ENCODE measurements at regions not wholly inside any gene's neighbourhood (a gene's known extent, or its start where the extent isn't known, plus 50 kb on each side); places are given as distances from the start of the nearest gene placed in this dataset.

DNA sequence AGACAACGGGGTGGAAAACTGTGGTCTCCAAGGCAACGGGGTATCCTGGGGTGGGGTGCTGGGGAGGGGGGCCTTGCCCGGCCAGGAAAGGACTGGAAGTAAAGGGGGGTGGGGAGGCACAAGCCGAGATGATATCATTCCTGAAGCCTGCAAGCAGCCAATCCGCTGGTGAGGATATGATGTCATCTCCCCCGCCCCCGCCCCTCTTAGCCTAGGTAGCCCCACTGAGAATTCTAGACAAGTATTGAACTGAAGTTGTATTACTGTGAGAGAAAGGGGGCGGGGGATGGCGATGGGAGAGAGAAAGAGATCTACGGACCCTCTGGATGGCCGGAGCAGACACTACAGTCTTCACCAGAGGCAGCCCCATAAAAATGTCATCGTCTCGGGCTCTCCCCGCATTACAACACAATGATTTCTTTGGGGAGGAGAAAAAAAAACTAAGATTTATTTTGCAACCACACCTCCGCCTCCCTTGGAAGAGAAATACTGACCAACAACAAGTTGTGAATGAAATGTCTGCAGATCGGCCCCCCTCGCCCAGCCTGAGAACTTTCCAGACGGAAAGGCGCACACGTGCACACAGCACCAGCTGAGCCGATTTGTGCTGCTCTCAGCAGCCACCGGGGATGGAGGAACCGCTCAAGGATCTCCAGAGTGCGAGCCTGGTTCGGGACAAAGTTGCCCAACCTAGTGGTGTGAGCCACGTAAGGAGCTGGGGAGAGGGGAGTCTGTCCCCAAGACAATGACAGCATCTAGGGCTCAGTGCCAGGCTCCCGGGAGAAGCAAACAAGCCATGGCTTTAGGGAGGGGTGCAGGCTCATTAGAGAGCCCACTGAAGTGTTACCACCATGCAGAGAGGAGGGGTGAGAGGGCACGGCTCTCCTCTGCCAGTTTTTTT lies 222.1 kb downstream of the SOX9 start:
- DNase-seq (ENCODE audit: low spot score): no peak

DNA sequence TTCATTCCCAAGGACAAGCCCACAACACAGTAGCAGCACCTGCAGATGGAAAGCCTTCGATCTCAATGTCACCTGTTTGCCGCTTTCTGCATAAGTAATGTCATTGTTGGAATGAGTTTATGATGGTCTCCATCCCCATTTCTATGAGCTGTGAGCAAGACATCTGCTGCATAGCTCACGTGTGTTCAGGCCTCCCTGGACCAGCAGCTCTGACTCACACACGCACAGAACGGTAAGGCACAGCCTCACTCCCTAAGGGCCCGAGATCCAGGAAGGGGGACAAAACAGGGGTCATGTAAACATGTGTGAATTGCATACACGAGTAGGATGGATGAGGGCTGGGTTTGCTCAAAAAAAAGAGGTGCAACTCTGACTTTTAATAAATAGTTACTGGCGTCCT lies 223.1 kb downstream of the SOX9 start:
- DNase-seq (ENCODE audit: low spot score): no peak

DNA sequence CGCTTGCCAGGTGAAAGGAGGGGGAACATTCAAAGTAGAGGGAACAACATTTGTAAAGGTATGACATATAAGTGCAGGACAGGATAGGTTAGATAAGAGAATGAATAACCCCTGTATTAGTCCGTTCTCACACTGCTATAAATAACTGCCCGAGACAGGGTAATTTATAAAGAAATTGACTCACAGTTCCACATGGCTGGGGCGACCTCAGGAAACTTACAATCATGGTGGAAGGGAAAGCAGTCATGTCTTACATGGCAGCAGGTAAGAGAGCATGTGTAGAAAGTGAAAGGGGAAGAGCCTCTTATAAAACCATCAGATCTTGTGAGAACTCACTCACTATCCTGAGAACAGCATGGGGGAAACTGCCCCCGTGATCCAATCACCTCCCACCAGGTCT lies 223.8 kb downstream of the SOX9 start:
- DNase-seq (ENCODE audit: low spot score): no peak

DNA sequence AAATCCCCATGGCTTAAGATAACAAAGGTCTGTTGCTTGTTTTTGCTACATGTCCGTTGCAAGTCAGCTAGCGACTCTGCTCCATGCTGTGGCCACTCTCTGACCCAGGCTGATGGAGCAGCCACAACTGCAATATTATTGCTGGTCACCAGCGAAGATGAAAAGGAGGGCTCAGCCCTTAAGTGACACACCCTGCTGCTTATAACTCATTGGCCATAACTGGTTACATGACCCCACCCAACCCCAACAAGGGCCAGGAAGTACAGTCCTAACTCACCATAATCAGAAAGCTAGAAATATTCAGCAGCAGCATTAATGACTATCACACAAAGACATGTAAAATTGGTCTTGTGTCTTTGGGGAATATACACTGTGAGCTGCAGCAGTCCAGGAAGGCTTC lies 224.3 kb downstream of the SOX9 start:
- DNase-seq (ENCODE audit: low spot score): no peak

- DNase-seq (ENCODE audit: low spot score): no peak
Observed at GRCh38 chr17:72345536-72345935, 224.7 kb downstream of the SOX9 start.

DNA sequence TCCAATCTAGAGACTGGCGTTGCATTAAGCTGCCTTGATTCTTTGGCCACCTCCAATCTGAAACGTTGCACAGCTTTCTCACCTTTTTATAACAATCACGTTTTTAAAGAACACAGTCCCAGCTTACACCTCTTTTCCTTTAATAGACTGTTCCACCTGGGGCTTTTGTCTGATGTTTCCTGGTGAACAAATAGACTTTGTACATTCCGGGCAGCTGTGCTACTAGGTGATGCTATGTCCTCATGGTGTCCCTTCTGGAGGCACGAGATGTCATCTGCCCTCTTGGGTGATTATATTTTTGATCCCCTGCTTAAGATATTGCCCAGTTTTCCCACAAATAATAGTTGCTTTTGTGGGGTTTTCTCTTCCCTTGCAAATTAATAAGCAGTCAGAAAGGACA lies 225.5 kb downstream of the SOX9 start:
- DNase-seq (ENCODE audit: low spot score): peak; percentile 33

- DNase-seq (ENCODE audit: low spot score): no peak
Observed at GRCh38 chr17:72349011-72349410, 228.2 kb downstream of the SOX9 start.

DNA sequence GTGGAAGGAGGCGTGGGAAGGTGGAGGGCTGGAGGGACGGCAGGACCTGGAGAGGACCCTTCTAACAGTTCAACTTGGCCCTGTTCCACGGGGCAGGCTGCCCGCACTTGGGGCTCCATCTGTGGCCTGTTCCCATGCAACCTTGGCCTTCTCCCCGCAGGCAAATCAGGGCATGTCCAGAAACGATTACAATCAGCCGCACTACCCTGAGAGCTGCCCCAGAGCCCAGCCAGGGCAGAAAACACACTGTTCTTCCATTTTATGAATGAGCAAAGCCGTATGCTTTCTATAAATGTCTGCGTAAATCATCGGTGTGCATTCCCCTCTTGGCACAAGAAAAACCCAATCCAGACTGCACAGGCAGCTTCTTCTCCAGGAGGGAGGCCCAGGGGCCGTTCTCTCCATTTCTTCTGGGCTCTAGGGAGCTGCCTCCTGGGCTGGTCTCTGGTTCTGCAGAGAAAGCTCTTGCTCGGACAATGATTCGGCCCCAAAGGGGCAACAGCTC lies 228.7 kb downstream of the SOX9 start:
- no peak for DNase-seq (ENCODE audit: low spot score)

- no peak for DNase-seq (ENCODE audit: low spot score)
Observed at GRCh38 chr17:72350073-72350472, 229.3 kb downstream of the SOX9 start.

DNA sequence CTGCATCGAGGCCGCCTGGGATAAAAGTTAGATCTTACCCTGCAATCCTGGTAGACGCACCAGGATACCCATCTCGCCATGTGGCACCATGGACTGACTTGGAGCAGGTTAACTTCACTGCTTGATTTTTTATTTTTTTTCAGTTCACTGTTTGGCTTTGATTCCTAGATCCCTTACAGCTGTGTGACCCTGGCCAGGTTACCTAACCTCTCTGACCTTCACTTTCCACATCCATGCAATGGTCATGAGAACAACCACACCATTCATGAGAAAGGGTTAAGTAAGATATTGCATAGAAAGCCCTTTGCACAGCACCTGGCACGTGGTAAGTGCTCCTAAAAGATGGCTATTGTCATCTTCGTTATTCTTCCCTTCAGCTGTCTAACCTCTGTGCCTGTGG lies 230.5 kb downstream of the SOX9 start:
- no peak for DNase-seq (ENCODE audit: low spot score)

DNA sequence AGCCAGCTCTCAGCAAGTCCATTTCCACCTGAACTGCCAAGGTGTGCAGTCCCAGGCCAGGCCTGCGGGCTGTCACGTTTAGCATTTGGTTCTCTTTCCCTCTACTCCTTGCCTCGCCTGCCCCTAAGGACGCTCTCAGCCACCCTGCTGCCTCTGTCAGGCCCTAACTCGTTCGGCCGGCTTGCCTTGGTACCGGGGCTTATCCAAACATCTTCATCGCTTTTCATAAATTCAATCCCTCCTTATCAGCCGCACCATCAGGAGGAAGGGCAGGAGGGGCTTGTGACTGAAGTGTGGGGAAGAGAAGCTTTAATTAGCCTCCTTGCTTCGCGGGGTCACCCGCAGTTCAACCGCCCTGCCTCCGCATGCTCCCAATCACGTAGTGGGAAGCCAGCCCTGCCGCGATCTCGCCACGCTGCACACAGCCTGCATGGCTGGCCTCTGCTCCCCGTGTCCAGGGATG lies 231.1 kb downstream of the SOX9 start:
- no peak for DNase-seq (ENCODE audit: low spot score)

DNA sequence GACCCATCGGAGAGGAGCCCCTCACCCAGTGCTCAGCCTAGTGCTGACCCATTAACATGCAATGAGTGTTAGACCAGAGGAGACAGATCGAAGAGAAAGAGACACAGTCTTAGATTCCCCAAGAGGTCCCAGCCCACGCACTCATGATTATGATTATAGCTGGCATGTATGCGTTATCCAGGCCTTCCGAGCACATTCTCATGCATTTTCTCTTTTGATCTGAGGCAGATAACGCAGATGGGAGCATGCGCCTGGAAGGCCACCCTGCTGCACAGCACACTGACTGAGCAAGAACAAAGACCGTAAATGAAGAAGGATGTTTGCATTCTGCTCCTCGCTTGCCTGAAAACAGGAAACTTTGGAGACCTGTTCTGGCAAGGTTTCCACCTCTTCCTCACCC lies 232.7 kb downstream of the SOX9 start:
- DNase-seq (ENCODE audit: low spot score): no peak

- no peak for DNase-seq (ENCODE audit: low spot score)
Observed at GRCh38 chr17:72354071-72354470, 233.3 kb downstream of the SOX9 start.

- DNase-seq (ENCODE audit: low spot score): no peak
Observed at GRCh38 chr17:72357764-72358365, 237.0 kb downstream of the SOX9 start.

GRCh38 chr17:72358465-72358864 lies 237.6 kb downstream of the SOX9 start:
- no peak for DNase-seq (ENCODE audit: low spot score)

DNA sequence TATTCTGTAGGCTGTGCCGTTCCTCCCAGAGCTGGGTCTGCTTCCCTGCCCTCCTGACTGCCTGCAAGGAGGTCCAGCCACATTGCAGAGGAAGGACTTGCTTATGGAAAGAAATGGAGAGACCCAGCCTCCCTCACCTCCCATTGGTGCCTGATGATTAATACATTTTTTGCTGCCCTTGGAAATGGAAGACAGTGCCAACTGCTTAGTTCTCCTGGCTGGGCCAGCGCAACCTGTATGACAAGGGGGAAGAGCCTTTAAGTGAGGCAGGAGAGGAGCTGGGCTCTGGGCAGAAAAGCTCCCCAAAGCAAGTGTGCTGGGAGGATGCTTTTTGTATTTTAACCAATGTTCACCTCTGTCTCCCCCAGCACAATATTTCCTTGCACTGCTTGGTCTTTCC lies 238.5 kb downstream of the SOX9 start:
- no peak for DNase-seq (ENCODE audit: low spot score)

DNA sequence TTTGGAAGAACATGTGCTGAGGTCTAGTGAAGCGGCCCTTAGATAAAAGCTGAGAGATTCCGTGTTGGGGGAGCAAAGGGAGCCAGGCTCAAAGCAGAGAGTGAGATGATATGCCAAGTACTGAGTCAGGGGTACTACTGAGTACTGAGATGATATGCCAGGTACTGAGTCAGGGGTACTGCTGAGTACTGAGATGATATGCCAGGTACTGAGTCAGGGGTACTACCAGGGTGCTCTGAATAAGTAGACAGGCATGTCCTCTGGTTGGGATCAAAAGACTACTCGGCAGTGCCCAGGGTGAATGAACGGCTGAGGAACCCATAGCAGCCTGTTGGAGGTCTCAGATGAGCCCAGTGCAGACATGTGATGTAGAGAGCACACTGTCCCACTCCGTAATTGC lies 239.0 kb downstream of the SOX9 start:
- DNase-seq (ENCODE audit: low spot score): no peak

GRCh38 chr17:72360386-72360940 lies 239.6 kb downstream of the SOX9 start:
- no peak for DNase-seq (ENCODE audit: low spot score)

DNA sequence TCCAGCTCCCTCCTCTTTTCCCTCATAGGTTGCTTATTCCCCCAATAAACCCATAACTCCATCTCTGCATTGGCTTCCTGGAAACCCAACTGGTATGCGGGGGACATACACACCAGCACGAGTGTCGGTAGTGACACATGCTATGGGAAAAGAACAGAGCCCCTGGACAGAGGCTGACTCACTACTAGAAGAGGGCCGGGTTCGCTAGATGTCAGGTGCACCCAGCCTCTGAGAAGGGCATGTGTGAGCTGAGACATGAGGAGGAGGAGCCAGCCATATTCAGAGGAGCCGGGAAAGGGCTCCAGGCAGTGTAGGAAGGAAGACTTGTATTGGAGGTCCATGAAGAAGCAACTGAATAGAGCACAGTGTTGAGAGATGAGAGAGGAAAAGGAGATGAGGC lies 241.1 kb downstream of the SOX9 start:
- no peak for DNase-seq (ENCODE audit: low spot score)

DNA sequence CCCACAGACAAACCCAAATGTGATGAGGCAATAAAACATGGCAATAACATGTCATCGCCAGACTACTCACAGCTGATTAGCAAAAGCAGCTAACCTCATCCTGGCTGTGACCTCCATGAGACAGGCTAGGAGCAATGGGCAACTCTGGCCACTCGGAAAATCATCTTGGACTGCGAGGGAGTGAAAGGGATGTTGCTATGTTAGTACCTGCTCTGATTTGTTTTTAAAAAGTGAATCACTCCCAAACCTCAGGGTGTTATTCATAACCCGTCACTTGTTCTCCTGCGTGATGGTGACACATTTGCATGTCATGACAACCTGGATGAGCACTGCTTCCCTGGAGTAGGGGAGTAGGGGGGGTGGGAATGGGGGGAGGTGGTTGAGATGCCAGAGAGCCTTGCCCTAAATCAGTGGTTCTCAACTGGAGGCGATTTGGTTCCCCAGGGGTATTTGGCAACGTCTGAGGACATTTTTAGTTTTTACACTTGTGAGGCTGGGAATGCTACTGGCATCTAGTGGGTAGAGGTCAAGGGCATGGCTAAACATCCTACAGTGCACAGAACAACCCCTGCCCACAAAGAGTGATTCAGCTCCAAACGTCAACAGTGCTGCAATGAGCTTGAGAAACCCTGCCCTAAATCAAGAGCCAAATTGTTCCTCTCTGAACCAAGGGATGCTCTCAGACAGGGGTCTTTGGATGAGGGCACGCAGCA lies 241.7 kb downstream of the SOX9 start:
- DNase-seq (ENCODE audit: low spot score): no peak

DNA sequence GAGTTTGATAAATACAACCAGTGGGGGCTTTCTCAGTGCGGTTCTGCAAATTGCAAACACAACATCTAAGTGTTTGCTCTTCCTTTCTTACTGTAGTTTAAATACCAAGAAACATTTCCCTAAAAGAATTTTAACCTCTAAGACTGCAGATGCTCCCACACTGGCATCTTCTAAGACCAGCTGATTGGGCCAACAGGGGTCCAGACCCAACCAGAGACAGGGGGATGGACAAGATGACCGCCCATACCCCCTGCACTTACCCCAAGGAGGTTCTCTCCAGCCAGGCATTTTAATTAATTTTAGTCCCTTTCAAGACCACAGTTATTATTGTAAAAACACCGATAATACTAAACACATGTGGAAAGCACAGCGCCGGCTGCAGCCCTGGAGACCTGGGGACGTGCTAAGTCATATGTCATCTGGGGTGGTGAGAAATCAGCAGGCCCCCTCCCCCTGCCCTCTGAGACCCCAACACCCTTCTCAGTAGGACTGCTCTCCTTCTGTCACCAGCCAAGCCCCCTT lies 242.3 kb downstream of the SOX9 start:
- DNase-seq (ENCODE audit: low spot score): no peak

DNA sequence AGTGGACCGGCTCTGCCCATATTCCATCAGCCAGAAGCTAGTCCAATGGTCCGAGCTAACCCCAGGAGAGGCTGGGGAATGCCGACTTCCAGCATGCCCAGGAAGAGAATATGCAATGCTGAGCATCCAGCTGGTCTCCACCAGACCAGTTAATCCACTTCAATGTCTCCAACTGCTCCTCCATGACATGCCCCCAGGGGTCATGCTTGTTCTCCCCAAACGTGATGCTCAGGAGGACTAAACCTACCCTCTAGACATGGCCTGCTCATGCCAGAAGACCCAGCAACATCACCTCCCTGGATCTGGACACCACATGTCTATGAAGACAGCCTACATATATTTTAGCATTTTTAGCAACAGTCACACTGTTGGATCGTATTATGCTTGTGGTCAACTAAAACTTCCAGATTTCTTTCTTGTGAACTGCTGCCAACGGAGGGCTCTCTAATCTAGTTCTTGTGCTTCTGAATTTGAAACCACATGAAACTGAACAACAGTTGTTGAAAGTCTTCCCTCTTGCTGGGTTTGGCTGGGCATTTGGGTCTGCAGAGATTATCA lies 245.1 kb downstream of the SOX9 start:
- no peak for DNase-seq (ENCODE audit: low spot score)

Measured in HuH-7.5 (cell line).